GM13977 (cell line): ENCODE measurements at regions not wholly inside any gene's neighbourhood (a gene's known extent, or its start where the extent isn't known, plus 50 kb on each side); places are given as distances from the start of the nearest gene placed in this dataset.

ENCODE experiments used
- DNase-seq: peaks from one replicate; pipeline ENCODE4 v3.0.0; 2012; ENCODE audit warnings: low spot score
- CTCF ChIP-seq: IDR thresholded peaks from 2 replicates; pipeline ENCODE4 v1.5.1; 2012; ENCODE audit warnings: mild to moderate bottlenecking, control low read depth; ENCODE audit not compliant: insufficient read depth; ENCODE audit errors: extremely low read depth, missing control alignments
- in situ Hi-C: fragments of 300-500 bp; cut with MboI; formaldehyde crosslinking; loops from one replicate; pipeline ENCODE4 v1.12.0; 2022; ENCODE audit warnings: low sequenced_read_pairs, low pct_unique_long_range_greater_than_20kb, mixed read lengths, inconsistent platforms; ENCODE audit not compliant: unreplicated experiment

GRCh38 chr1:209526137-209526536, 57.4 kb upstream of the CAMK1G start:
- in situ Hi-C loops: no loop called here
- no peak for DNase-seq
- TF ChIP-seq CTCF: no peak

GRCh38 chr1:209527372-209527771, 56.1 kb upstream of the CAMK1G start:
- DNase-seq: no peak
- no peak for TF ChIP-seq CTCF
- in situ Hi-C loops: no loop called here

- TF ChIP-seq CTCF: no peak
- DNase-seq: no peak
- in situ Hi-C loops: no loop called here
These were observed 55.4 kb upstream of the CAMK1G start for GRCh38 chr1:209527993-209528717.

GRCh38 chr1:209529233-209529632, 54.3 kb upstream of the CAMK1G start:
- no peak for TF ChIP-seq CTCF
- in situ Hi-C loops: no loop called here
- no peak for DNase-seq

GRCh38 chr1:209531006-209531405, 52.5 kb upstream of the CAMK1G start:
- no peak for TF ChIP-seq CTCF
- DNase-seq: no peak
- in situ Hi-C loops: no loop called here

GRCh38 chr1:209531549-209531948, 52.0 kb upstream of the CAMK1G start:
- no peak for DNase-seq
- in situ Hi-C loops: no loop called here
- TF ChIP-seq CTCF: no peak
